ENCODE measurements at regions not wholly inside any gene's neighbourhood (a gene's known extent, or its start where the extent isn't known, plus 50 kb on each side); places are given as distances from the start of the nearest gene placed in this dataset.

DNA sequence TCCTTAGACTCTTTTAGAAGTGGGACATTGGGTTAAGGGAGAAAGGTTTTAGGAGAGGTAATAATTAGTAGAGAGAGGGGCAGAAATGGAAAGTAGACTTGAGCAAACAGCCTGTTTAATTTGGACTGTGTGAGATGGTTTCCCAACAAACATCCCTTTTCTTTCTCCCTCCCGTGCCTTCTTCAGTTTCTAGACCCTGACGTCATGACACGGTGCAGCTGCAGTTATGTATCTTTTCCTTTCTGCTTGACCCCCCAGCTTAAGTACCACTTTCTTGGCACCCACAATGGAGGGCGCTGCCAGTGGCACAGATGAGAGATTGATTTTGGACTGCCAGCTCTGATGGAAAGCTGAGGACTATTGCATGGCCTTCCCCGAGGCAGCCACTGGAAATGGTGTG, 86.9 kb upstream of the FAM136A start:
- Histone ChIP-seq H3K4me1 (no peaks in the 10 kb centered on the region), H3K27ac (no peak overlapping the region), H3K4me3 (no peak overlapping the region), H3K9me3 (no peaks in the 10 kb centered on the region), H3K27me3 (peaks cover 0 to 3% (median 0%) of the 10 kb centered on the region in 3 donors), H3K36me3 (no peaks in the 10 kb centered on the region)
- no peak for ATAC-seq
- intact Hi-C loops (cut with DNase I; ENCODE audit: low total_unique reads) (no loop called here), in situ Hi-C loops (cut with MboI; ENCODE audit: low sequenced_read_pairs in 4 of 4) (no loop called here)
- no peak for TF ChIP-seq POLR2A (IDR thresholded peaks at IDR 0.05)
- TF ChIP-seq, protein P1, sequence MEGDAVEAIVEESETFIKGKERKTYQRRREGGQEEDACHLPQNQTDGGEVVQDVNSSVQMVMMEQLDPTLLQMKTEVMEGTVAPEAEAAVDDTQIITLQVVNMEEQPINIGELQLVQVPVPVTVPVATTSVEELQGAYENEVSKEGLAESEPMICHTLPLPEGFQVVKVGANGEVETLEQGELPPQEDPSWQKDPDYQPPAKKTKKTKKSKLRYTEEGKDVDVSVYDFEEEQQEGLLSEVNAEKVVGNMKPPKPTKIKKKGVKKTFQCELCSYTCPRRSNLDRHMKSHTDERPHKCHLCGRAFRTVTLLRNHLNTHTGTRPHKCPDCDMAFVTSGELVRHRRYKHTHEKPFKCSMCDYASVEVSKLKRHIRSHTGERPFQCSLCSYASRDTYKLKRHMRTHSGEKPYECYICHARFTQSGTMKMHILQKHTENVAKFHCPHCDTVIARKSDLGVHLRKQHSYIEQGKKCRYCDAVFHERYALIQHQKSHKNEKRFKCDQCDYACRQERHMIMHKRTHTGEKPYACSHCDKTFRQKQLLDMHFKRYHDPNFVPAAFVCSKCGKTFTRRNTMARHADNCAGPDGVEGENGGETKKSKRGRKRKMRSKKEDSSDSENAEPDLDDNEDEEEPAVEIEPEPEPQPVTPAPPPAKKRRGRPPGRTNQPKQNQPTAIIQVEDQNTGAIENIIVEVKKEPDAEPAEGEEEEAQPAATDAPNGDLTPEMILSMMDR (IDR thresholded peaks at IDR 0.05 in 4 of 5, conservative IDR thresholded peaks at IDR 0.05 in 1 of 5): no peak
- DNase-seq: no peak

DNA sequence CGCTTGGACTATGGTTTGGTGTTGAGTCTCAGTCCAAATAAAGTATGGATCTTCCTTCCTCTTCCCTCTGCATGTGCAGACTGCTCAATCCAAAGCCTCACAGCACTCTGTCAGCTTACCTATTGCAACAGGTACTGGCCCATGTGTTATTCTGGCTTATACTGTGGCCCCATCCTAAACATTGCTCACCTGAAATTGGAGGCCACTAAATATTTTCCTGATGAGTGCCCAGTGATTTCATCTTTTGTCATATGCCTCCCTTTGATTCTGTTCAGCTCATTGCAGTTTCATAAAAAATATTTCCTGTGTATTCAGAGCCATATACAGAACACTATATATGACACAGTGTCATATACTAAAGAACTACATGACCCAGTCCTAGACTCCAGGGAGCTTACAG, 86.3 kb upstream of the FAM136A start:
- intact Hi-C loops (cut with DNase I; ENCODE audit: low total_unique reads): no loop called here
- DNase-seq (no peak), ATAC-seq (no peak)
- Histone ChIP-seq H3K27ac (no peak overlapping the region), H3K4me1 (no peaks in the 10 kb centered on the region), H3K27me3 (peaks cover 0 to 3% (median 0%) of the 10 kb centered on the region in 3 donors), H3K36me3 (no peaks in the 10 kb centered on the region), H3K9me3 (no peaks in the 10 kb centered on the region), H3K4me3 (no peak overlapping the region)
- TF ChIP-seq, protein P1 (IDR thresholded peaks at IDR 0.05 in 4 of 5, conservative IDR thresholded peaks at IDR 0.05 in 1 of 5): no peak
- no peak for TF ChIP-seq POLR2A (IDR thresholded peaks at IDR 0.05)
- in situ Hi-C loops (cut with MboI; ENCODE audit: low sequenced_read_pairs in 4 of 4): no loop called here

- no peak for TF ChIP-seq POLR2A (IDR thresholded peaks at IDR 0.05)
- TF ChIP-seq, protein P1 (IDR thresholded peaks at IDR 0.05 in 4 of 5, conservative IDR thresholded peaks at IDR 0.05 in 1 of 5): no peak
- intact Hi-C loops (cut with DNase I; ENCODE audit: low total_unique reads) (no loop called here), in situ Hi-C loops (cut with MboI; ENCODE audit: low sequenced_read_pairs in 4 of 4) (no loop called here)
- Histone ChIP-seq H3K4me3 (no peak overlapping the region), H3K27me3 (peaks cover 0 to 3% (median 0%) of the 10 kb centered on the region in 3 donors), H3K27ac (no peak overlapping the region), H3K36me3 (no peaks in the 10 kb centered on the region), H3K4me1 (no peaks in the 10 kb centered on the region), H3K9me3 (no peaks in the 10 kb centered on the region)
- ATAC-seq: no peak
- DNase-seq: no peak
These were observed 84.2 kb upstream of the FAM136A start for GRCh38 chr2:70385966-70386595.

- intact Hi-C loops (cut with DNase I; ENCODE audit: low total_unique reads) (no loop called here), in situ Hi-C loops (cut with MboI; ENCODE audit: low sequenced_read_pairs in 4 of 4) (no loop called here)
- Histone ChIP-seq H3K27ac (no peak overlapping the region), H3K27me3 (peaks cover 0 to 3% (median 0%) of the 10 kb centered on the region in 3 donors), H3K9me3 (no peaks in the 10 kb centered on the region), H3K4me1 (no peaks in the 10 kb centered on the region), H3K4me3 (no peak overlapping the region), H3K36me3 (no peaks in the 10 kb centered on the region)
- DNase-seq: no peak
- TF ChIP-seq POLR2A (IDR thresholded peaks at IDR 0.05): no peak
- TF ChIP-seq, protein P1 (IDR thresholded peaks at IDR 0.05 in 4 of 5, conservative IDR thresholded peaks at IDR 0.05 in 1 of 5): no peak
- no peak for ATAC-seq
These were observed 83.3 kb upstream of the FAM136A start for GRCh38 chr2:70385204-70385603.

DNA sequence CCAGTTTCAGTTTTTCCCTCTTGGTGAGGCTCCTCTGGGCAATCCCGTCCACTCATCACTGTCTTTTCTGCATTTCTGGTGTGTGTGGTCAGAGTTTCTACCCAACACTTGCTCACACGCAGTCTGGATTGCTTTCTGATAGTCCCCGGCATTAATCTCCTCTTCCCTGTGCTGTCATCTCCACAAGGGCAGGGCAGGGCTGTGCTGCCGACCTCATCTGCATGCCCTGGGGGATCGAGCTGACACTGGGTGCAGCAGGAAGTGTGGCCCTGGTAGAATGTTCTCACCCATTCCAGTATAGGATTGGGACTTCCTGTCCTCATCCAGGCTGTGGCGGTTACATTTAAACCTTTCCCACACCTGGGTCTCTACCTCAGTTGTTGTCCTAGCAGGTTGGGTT, 80.0 kb upstream of the FAM136A start:
- in situ Hi-C loops (cut with MboI; ENCODE audit: low sequenced_read_pairs in 4 of 4) (no loop called here), intact Hi-C loops (cut with DNase I; ENCODE audit: low total_unique reads) (no loop called here)
- Histone ChIP-seq H3K27ac (no peak overlapping the region), H3K9me3 (no peaks in the 10 kb centered on the region), H3K4me3 (no peak overlapping the region), H3K36me3 (no peaks in the 10 kb centered on the region), H3K27me3 (peaks cover 0 to 3% (median 0%) of the 10 kb centered on the region in 3 donors), H3K4me1 (no peaks in the 10 kb centered on the region)
- ATAC-seq: no peak
- TF ChIP-seq, protein P1 (IDR thresholded peaks at IDR 0.05 in 4 of 5, conservative IDR thresholded peaks at IDR 0.05 in 1 of 5): no peak
- no peak for TF ChIP-seq POLR2A (IDR thresholded peaks at IDR 0.05)
- DNase-seq: no peak

Data from gastrocnemius medialis (tissue), 4 donors.